Liver (tissue), 3 donors: ENCODE measurements at regions not wholly inside any gene's neighbourhood (a gene's known extent, or its start where the extent isn't known, plus 50 kb on each side); places are given as distances from the start of the nearest gene placed in this dataset.
"Not testable (repeated sequence)": the region's sequence is repeated elsewhere in the genome, so short reads cannot be mapped to it uniquely, and the experiment has no call there.

Experiments used
- ATF3 ChIP-seq: IDR thresholded peaks from 2 replicates; pipeline ENCODE4 v1.6.1; 2016; ENCODE audit warnings: antibody characterized with exemption
- CTCF ChIP-seq: fragments of 150-350 bp; IDR thresholded peaks from 2 replicates; pipeline ENCODE4 v1.5.1; 2017; ENCODE audit warnings: improper control_type of control experiment, low read depth, low read length; ENCODE audit not compliant: missing input control
- FOXA1 ChIP-seq: IDR thresholded peaks from 2 replicates; pipeline ENCODE4 v1.6.1; 2016; ENCODE audit warnings: antibody characterized with exemption
- GABPA ChIP-seq, 2 donors: IDR thresholded peaks in 1 of 2; conservative IDR thresholded peaks in 1 of 2; 2 replicates each; pipeline ENCODE4 v1.6.1; 2016; ENCODE audit warnings: antibody characterized with exemption in 2 of 2, mild to moderate bottlenecking in 1 of 2, moderate library complexity in 1 of 2
- HNF4A ChIP-seq, 2 donors: conservative IDR thresholded peaks; 2 replicates each; pipeline ENCODE4 v1.6.1; 2016; ENCODE audit warnings: antibody characterized with exemption in 2 of 2, mild to moderate bottlenecking in 2 of 2
- NR2F2 ChIP-seq: IDR thresholded peaks from 2 replicates; pipeline ENCODE4 v1.6.1; 2016; ENCODE audit warnings: antibody characterized with exemption
- REST ChIP-seq: IDR thresholded peaks from 2 replicates; pipeline ENCODE4 v1.6.1; 2016; ENCODE audit warnings: antibody characterized with exemption, mild to moderate bottlenecking
- TAF1 ChIP-seq: conservative IDR thresholded peaks from 2 replicates; pipeline ENCODE4 v1.6.1; 2016; ENCODE audit warnings: antibody characterized with exemption, mild to moderate bottlenecking
- YY1 ChIP-seq: IDR thresholded peaks from 2 replicates; pipeline ENCODE4 v1.6.1; 2016; ENCODE audit warnings: antibody characterized with exemption, mild to moderate bottlenecking
- ZBTB33 ChIP-seq: IDR thresholded peaks from 2 replicates; pipeline ENCODE4 v1.6.1; 2016; ENCODE audit warnings: antibody characterized with exemption
- donor health status: healthy.
- donor health status: healthy.

DNA sequence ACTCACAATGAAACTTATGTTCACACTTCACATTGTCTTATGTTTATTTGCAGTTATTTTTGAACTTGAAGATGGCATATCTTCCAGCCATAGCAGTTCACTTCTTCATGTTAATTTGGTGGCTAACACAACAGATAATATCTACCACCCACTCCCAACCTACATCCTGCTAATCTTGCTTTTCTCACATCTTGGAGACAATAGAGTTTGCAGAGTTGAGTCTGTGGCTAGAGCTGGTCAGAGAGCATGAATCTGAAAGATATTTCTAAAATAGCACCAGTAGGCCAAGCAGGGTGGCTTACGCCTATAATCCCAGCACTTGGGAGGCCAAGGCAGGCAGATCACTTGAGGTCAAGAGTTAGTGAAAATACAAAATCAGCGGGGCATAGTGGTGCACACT, 85.6 kb upstream of the CLPB start:
- not testable (repeated sequence) for TF ChIP-seq CTCF; ATF3; TAF1; REST; GABPA (IDR thresholded peaks at IDR 0.05 in 1 of 2, conservative IDR thresholded peaks at IDR 0.05 in 1 of 2); ZBTB33; YY1; FOXA1; NR2F2; HNF4A (conservative IDR thresholded peaks at IDR 0.05)
